IMR-90 (cell line): ENCODE measurements at regions not wholly inside any gene's neighbourhood (a gene's known extent, or its start where the extent isn't known, plus 50 kb on each side); places are given as distances from the start of the nearest gene placed in this dataset.

ENCODE experiments used
- ATAC-seq: fragments of 200-7000 bp; cut with Tn5 transposase; 2 replicates; pipeline ENCODE4 v1.9.1; 2020; ENCODE audit warnings: low read depth, mild to moderate bottlenecking, moderate library complexity
- BruUV-seq: library from RNA; stranded (reverse); fragments of 400-500 nt; replicated peaks from 2 replicates; lab custom pipeline; 2021; lab: Mats Ljungman, UMichigan
- CTCF ChIA-PET: fragments of 300-600 bp; formaldehyde crosslinking; extraction: SDS; loops from one replicate; lab custom pipeline; 2021; ENCODE audit warnings: antibody characterized with exemption; lab: Yijun Ruan, JAX
- POLR2A ChIA-PET: fragments of 300-600 bp; sonication (Branson Sonifier 250); formaldehyde crosslinking; loops from one replicate; lab custom pipeline; 2022; ENCODE audit warnings: antibody characterized with exemption; ENCODE audit not compliant: unreplicated experiment; lab: Charles Lee
- DNase-seq: peaks from one replicate; pipeline ENCODE4 v3.0.0; 2013
- H2AFZ ChIP-seq: replicated peaks from 2 replicates; pipeline ENCODE3; 2013; ENCODE audit warnings: low read length, mild to moderate bottlenecking; ENCODE audit not compliant: poor library complexity
- H2AK5ac ChIP-seq: 2 replicates; pipeline ENCODE4 v1.6.1; 2013; ENCODE audit warnings: low read depth, low read length, inconsistent platforms
- H2AK9ac ChIP-seq: replicated peaks from 2 replicates; pipeline ENCODE3; 2013; ENCODE audit warnings: mild to moderate bottlenecking, low read depth, low read length, moderate library complexity; ENCODE audit not compliant: poor library complexity
- H2BK120ac ChIP-seq: 2 replicates; pipeline ENCODE4 v1.6.1; 2013; ENCODE audit warnings: low read depth, low read length, inconsistent platforms
- H2BK15ac ChIP-seq: 3 replicates; pipeline ENCODE4 v1.6.1; 2013; ENCODE audit warnings: low read depth, low read length, inconsistent platforms
- H2BK20ac ChIP-seq: 2 replicates; pipeline ENCODE4 v1.6.1; 2013; ENCODE audit warnings: low read depth, mild to moderate bottlenecking, inconsistent platforms, low read length, moderate library complexity
- H2BK5ac ChIP-seq: 2 replicates; pipeline ENCODE4 v1.6.1; 2013; ENCODE audit warnings: mild to moderate bottlenecking, low read depth, low read length, inconsistent platforms; ENCODE audit not compliant: poor library complexity, severe bottlenecking
- H3K14ac ChIP-seq: replicated peaks from 2 replicates; pipeline ENCODE4 v1.6.1; 2013; ENCODE audit warnings: low read depth, low read length, inconsistent platforms
- H3K18ac ChIP-seq: 2 replicates; pipeline ENCODE4 v1.6.1; 2013; ENCODE audit warnings: low read depth, low read length, control low read depth
- H3K23ac ChIP-seq: 2 replicates; pipeline ENCODE4 v1.6.1; 2013; ENCODE audit warnings: low read depth, low read length, inconsistent platforms
- H3K27ac ChIP-seq: 2 replicates; pipeline ENCODE4 v1.5.1; 2013; ENCODE audit warnings: mild to moderate bottlenecking, control low read depth, low read length; ENCODE audit not compliant: insufficient read depth
- H3K27me3 ChIP-seq: 2 replicates; pipeline ENCODE4 v1.6.1; 2013; ENCODE audit warnings: low read length; ENCODE audit not compliant: control insufficient read depth, insufficient read depth
- H3K36me3 ChIP-seq: 2 replicates; pipeline ENCODE4 v1.6.1; 2013; ENCODE audit warnings: low read length, mixed read lengths; ENCODE audit not compliant: control insufficient read depth, insufficient read depth
- H3K4ac ChIP-seq: 2 replicates; pipeline ENCODE4 v1.6.1; 2013; ENCODE audit warnings: low read depth, low read length, inconsistent platforms
- H3K4me1 ChIP-seq: 2 replicates; pipeline ENCODE4 v1.6.1; 2013; ENCODE audit warnings: low read length, mixed read lengths; ENCODE audit not compliant: control insufficient read depth, insufficient read depth
- H3K4me2 ChIP-seq: 2 replicates; pipeline ENCODE4 v1.6.1; 2013; ENCODE audit warnings: low read depth, mild to moderate bottlenecking, control low read depth, low read length, moderate library complexity
- H3K4me3 ChIP-seq: 2 replicates; pipeline ENCODE4 v1.5.1; 2013; ENCODE audit warnings: low read depth, mild to moderate bottlenecking, control low read depth, low read length, moderate library complexity; ENCODE audit not compliant: insufficient read depth
- H3K56ac ChIP-seq: 2 replicates; pipeline ENCODE4 v1.6.1; 2013; ENCODE audit warnings: low read length, inconsistent platforms; ENCODE audit not compliant: insufficient read depth; ENCODE audit errors: extremely low read depth
- H3K79me1 ChIP-seq, 2 experiments: 2 replicates each; pipeline ENCODE4 v1.6.1; 2013; ENCODE audit warnings: low read length in 2 of 2, inconsistent platforms in 1 of 2, low read depth in 1 of 2
- H3K9ac ChIP-seq: 2 replicates; pipeline ENCODE4 v1.6.1; 2013; ENCODE audit warnings: low read depth, low read length, control low read depth
- H3K9me1 ChIP-seq: 2 replicates; pipeline ENCODE4 v1.6.1; 2013; ENCODE audit warnings: low read length, inconsistent platforms; ENCODE audit not compliant: insufficient read depth
- H3K9me3 ChIP-seq: 2 replicates; pipeline ENCODE4 v1.6.1; 2013; ENCODE audit warnings: low read length; ENCODE audit not compliant: control insufficient read depth, insufficient read depth
- H4K20me1 ChIP-seq: 2 replicates; pipeline ENCODE4 v1.6.1; 2013; ENCODE audit warnings: low read length, inconsistent platforms; ENCODE audit not compliant: insufficient read depth
- H4K5ac ChIP-seq: 2 replicates; pipeline ENCODE4 v1.6.1; 2013; ENCODE audit warnings: mild to moderate bottlenecking, low read depth, low read length, control low read depth
- H4K8ac ChIP-seq, 2 experiments: 2 replicates each; pipeline ENCODE4 v1.6.1; 2013; ENCODE audit warnings: low read depth in 2 of 2, low read length in 2 of 2, control low read depth in 1 of 2, inconsistent platforms in 1 of 2
- H4K91ac ChIP-seq: 2 replicates; pipeline ENCODE4 v1.6.1; 2013; ENCODE audit warnings: low read depth, low read length, inconsistent platforms; ENCODE audit not compliant: insufficient read depth
- BHLHE40 ChIP-seq: fragments of 150-350 bp; IDR thresholded peaks from 2 replicates; pipeline ENCODE4 v1.6.1; 2016; ENCODE audit warnings: mild to moderate bottlenecking, low read depth, low read length
- CEBPB ChIP-seq: IDR thresholded peaks from 2 replicates; pipeline ENCODE4 v1.6.1; 2012; ENCODE audit warnings: low read depth, low read length, improper control_type of control experiment
- CHD1 ChIP-seq: IDR thresholded peaks from 2 replicates; pipeline ENCODE4 v1.6.1; 2012; ENCODE audit warnings: low read depth, low read length, improper control_type of control experiment
- CTCF ChIP-seq: conservative IDR thresholded peaks from 2 replicates; pipeline ENCODE4 v1.5.1; 2012; ENCODE audit warnings: mild to moderate bottlenecking, low read depth, low read length, improper control_type of control experiment
- FOS ChIP-seq: fragments of 150-350 bp; IDR thresholded peaks from 2 replicates; pipeline ENCODE4 v1.6.1; 2016; ENCODE audit warnings: low read depth, low read length
- MAFK ChIP-seq: IDR thresholded peaks from 2 replicates; pipeline ENCODE4 v1.6.1; 2012; ENCODE audit warnings: low read depth, low read length, improper control_type of control experiment
- MAZ ChIP-seq: IDR thresholded peaks from 2 replicates; pipeline ENCODE4 v1.6.1; 2012; ENCODE audit warnings: low read depth, mild to moderate bottlenecking, low read length, improper control_type of control experiment, moderate library complexity, borderline replicate concordance
- MXI1 ChIP-seq: IDR thresholded peaks from 2 replicates; pipeline ENCODE4 v1.6.1; 2012; ENCODE audit warnings: low read depth, mild to moderate bottlenecking, low read length, moderate library complexity, borderline replicate concordance
- NFE2L2 ChIP-seq: fragments of 150-350 bp; IDR thresholded peaks from 2 replicates; pipeline ENCODE4 v1.6.1; 2016; ENCODE audit warnings: low read depth, mild to moderate bottlenecking, low read length
- POLR2A ChIP-seq: IDR thresholded peaks from 2 replicates; pipeline ENCODE4 v1.6.1; 2012; ENCODE audit warnings: mild to moderate bottlenecking, low read depth, low read length
- RAD21 ChIP-seq: IDR thresholded peaks from 2 replicates; pipeline ENCODE4 v1.6.1; 2012; ENCODE audit warnings: low read length, improper control_type of control experiment
- RCOR1 ChIP-seq: IDR thresholded peaks from 2 replicates; pipeline ENCODE4 v1.6.1; 2012; ENCODE audit warnings: mild to moderate bottlenecking, low read length, improper control_type of control experiment; ENCODE audit not compliant: insufficient replicate concordance
- RFX5 ChIP-seq: IDR thresholded peaks from 2 replicates; pipeline ENCODE4 v1.8.0; 2012; ENCODE audit warnings: low read depth, mild to moderate bottlenecking, low read length, moderate library complexity
- SMC3 ChIP-seq: fragments of 150-350 bp; IDR thresholded peaks from 2 replicates; pipeline ENCODE4 v1.6.1; 2016; ENCODE audit warnings: low read depth, mild to moderate bottlenecking, antibody characterized with exemption, low read length, moderate library complexity
- USF2 ChIP-seq: fragments of 150-350 bp; IDR thresholded peaks from 2 replicates; pipeline ENCODE4 v1.6.1; 2017; ENCODE audit warnings: mild to moderate bottlenecking, antibody characterized with exemption, low read length, low read depth
- WGBS, 2 experiments: methylation state at CpG; one replicate each; pipeline versions ENCODE4 v1.1.5 to v1.1.7; 2013; ENCODE audit warnings: missing lambda C conversion rate in 2 of 2; ENCODE audit not compliant: insufficient read length in 1 of 2; ENCODE audit errors: extremely low coverage in 2 of 2; 5-methylcytosine and 5-hydroxymethylcytosine counted together
- dilution Hi-C: fragments of 300-500 bp; cut with HindIII; formaldehyde crosslinking; loops from one replicate; pipeline ENCODE4 v1.14.3; 2018; ENCODE audit warnings: low sequenced_read_pairs; ENCODE audit not compliant: unreplicated experiment
- in situ Hi-C: fragments of 300-500 bp; cut with MboI; formaldehyde crosslinking; loops from 3 replicates; pipeline ENCODE4 v1.14.3; 2019; ENCODE audit warnings: low sequenced_read_pairs, inconsistent platforms, mixed read lengths
- intact Hi-C: fragments of 100-400 bp; cut with micrococcal nuclease; formaldehyde crosslinking; loops from 2 replicates; pipeline ENCODE4 v1.10.0; 2022
- TF ChIP-seq, protein P1 (sequence below): fragments of 150-350 bp; IDR thresholded peaks from 2 replicates; pipeline ENCODE4 v1.6.1; 2016; ENCODE audit warnings: low read depth, mild to moderate bottlenecking, low read length, moderate library complexity, borderline replicate concordance

GRCh38 chr2:19751631-19752030 is 150.2 kb downstream of the TTC32 start:
- H2BK20ac ChIP-seq = no peak overlapping the region
- DNase-seq (no peak), ATAC-seq (no peak)
- no peak overlapping the region for H2AK9ac ChIP-seq
- H3K14ac ChIP-seq = no peak overlapping the region
- no peak overlapping the region for H2BK15ac ChIP-seq
- H2BK5ac ChIP-seq = no peak overlapping the region
- BruUV-seq = no TSS peak
- H3K79me1 ChIP-seq = no peaks in the 10 kb centered on the region
- no peak overlapping the region for H2BK120ac ChIP-seq
- no peaks in the 10 kb centered on the region for H4K20me1 ChIP-seq
- no peaks in the 10 kb centered on the region; the same call in 1 of the 2 replicates for H3K9me1 ChIP-seq
- no peaks in the 10 kb centered on the region for H3K36me3 ChIP-seq
- no peak overlapping the region for H4K5ac ChIP-seq
- no peak overlapping the region for H2AFZ ChIP-seq
- ChIA-PET CTCF (no interaction called here), POLR2A (no interaction called here)
- in situ Hi-C loops = no loop called here
- H4K8ac ChIP-seq = no peak overlapping the region
- H4K91ac ChIP-seq = no peak overlapping the region
- intact Hi-C loops = no loop called here
- H3K27ac ChIP-seq = no peak overlapping the region
- H3K18ac ChIP-seq = no peak overlapping the region
- no peak overlapping the region for H2AK5ac ChIP-seq
- 67% methylated on average over 1 of the region's 3 CpGs; no CpG with 5 or more reads in 1 of the 2 experiments for WGBS, 2 experiments
- peaks cover 7% of the 10 kb centered on the region for H3K4me1 ChIP-seq
- no peak overlapping the region for H3K4ac ChIP-seq
- no peaks in the 10 kb centered on the region for H3K9me3 ChIP-seq
- no peak overlapping the region for H3K4me2 ChIP-seq
- H3K27me3 ChIP-seq = no peaks in the 10 kb centered on the region
- dilution Hi-C loops = no loop called here
- H3K9ac ChIP-seq = no peak overlapping the region
- TF ChIP-seq CHD1 (no peak), CTCF (no peak), BHLHE40 (no peak), SMC3 (no peak), MXI1 (no peak), POLR2A (no peak), MAFK (no peak), RCOR1 (no peak), CEBPB (no peak), RFX5 (no peak), FOS (no peak), MAZ (no peak), RAD21 (no peak), USF2 (no peak), NFE2L2 (no peak)
- TF ChIP-seq, protein P1, sequence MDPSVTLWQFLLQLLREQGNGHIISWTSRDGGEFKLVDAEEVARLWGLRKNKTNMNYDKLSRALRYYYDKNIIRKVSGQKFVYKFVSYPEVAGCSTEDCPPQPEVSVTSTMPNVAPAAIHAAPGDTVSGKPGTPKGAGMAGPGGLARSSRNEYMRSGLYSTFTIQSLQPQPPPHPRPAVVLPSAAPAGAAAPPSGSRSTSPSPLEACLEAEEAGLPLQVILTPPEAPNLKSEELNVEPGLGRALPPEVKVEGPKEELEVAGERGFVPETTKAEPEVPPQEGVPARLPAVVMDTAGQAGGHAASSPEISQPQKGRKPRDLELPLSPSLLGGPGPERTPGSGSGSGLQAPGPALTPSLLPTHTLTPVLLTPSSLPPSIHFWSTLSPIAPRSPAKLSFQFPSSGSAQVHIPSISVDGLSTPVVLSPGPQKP = no peak
- no peak overlapping the region for H3K56ac ChIP-seq
- no peak overlapping the region for H3K23ac ChIP-seq
- H3K4me3 ChIP-seq = no peak overlapping the region
